ENCODE measurements at regions not wholly inside any gene's neighbourhood (a gene's known extent, or its start where the extent isn't known, plus 50 kb on each side); places are given as distances from the start of the nearest gene placed in this dataset.

- Histone ChIP-seq H3K27ac (no peak overlapping the region), H3K27me3 (no peaks in the 10 kb centered on the region), H3K9me3 (no peaks in the 10 kb centered on the region), H3K36me3 (no peaks in the 10 kb centered on the region), H3K4me1 (no peaks in the 10 kb centered on the region), H3K4me3 (no peak overlapping the region)
- no peak for DNase-seq (ENCODE audit: extremely low spot score in 2 of 2)
- intact Hi-C loops (cut with DNase I), result no loop called here
- no peak for TF ChIP-seq POLR2A (IDR thresholded peaks at IDR 0.05)
- no peak for TF ChIP-seq CTCF (IDR thresholded peaks at IDR 0.05)
- no peak for TF ChIP-seq POLR2AphosphoS5 (IDR thresholded peaks at IDR 0.05; ENCODE audit: insufficient read depth in 1 of 2, low read depth in 1 of 2)
These were observed 180.5 kb downstream of the IRS2 start for GRCh38 chr13:109605846-109606245.

- TF ChIP-seq POLR2A (IDR thresholded peaks at IDR 0.05) (no peak), CTCF (IDR thresholded peaks at IDR 0.05) (no peak), POLR2AphosphoS5 (IDR thresholded peaks at IDR 0.05; ENCODE audit: insufficient read depth in 1 of 2, low read depth in 1 of 2) (no peak)
- Histone ChIP-seq H3K4me1 (no peaks in the 10 kb centered on the region), H3K27me3 (no peaks in the 10 kb centered on the region), H3K9me3 (no peaks in the 10 kb centered on the region), H3K4me3 (no peak overlapping the region), H3K36me3 (no peaks in the 10 kb centered on the region), H3K27ac (no peak overlapping the region)
- DNase-seq (ENCODE audit: extremely low spot score in 2 of 2), result no peak
- intact Hi-C loops (cut with DNase I), result no loop called here
These were observed 181.5 kb downstream of the IRS2 start for GRCh38 chr13:109604894-109605293.

- Histone ChIP-seq H3K4me1 (no peaks in the 10 kb centered on the region), H3K27me3 (no peaks in the 10 kb centered on the region), H3K9me3 (no peaks in the 10 kb centered on the region), H3K36me3 (no peaks in the 10 kb centered on the region), H3K4me3 (no peak overlapping the region), H3K27ac (no peak overlapping the region)
- no peak for DNase-seq (ENCODE audit: extremely low spot score in 2 of 2)
- no peak for TF ChIP-seq CTCF (IDR thresholded peaks at IDR 0.05)
- no peak for TF ChIP-seq POLR2A (IDR thresholded peaks at IDR 0.05)
- no peak for TF ChIP-seq POLR2AphosphoS5 (IDR thresholded peaks at IDR 0.05; ENCODE audit: insufficient read depth in 1 of 2, low read depth in 1 of 2)
- intact Hi-C loops (cut with DNase I), result no loop called here
These were observed 184.0 kb downstream of the IRS2 start for GRCh38 chr13:109602356-109602755.

GRCh38 chr13:109599901-109600657 lies 186.3 kb downstream of the IRS2 start:
- H3K9me3 ChIP-seq, result no peaks in the 10 kb centered on the region
- TF ChIP-seq POLR2AphosphoS5 (IDR thresholded peaks at IDR 0.05; ENCODE audit: insufficient read depth in 1 of 2, low read depth in 1 of 2) (no peak), CTCF (IDR thresholded peaks at IDR 0.05) (no peak), POLR2A (IDR thresholded peaks at IDR 0.05) (no peak)
- no peaks in the 10 kb centered on the region for H3K36me3 ChIP-seq
- intact Hi-C loops (cut with DNase I), result no loop called here
- no peaks in the 10 kb centered on the region for H3K4me1 ChIP-seq
- H3K27me3 ChIP-seq, result no peaks in the 10 kb centered on the region
- DNase-seq (ENCODE audit: extremely low spot score in 2 of 2), result no peak
- no peak overlapping the region for H3K27ac ChIP-seq
- H3K4me3 ChIP-seq, result no peak overlapping the region

- intact Hi-C loops (cut with DNase I), result no loop called here
- no peak for DNase-seq (ENCODE audit: extremely low spot score in 2 of 2)
- no peak overlapping the region for H3K4me3 ChIP-seq
- no peaks in the 10 kb centered on the region for H3K36me3 ChIP-seq
- H3K4me1 ChIP-seq, result no peaks in the 10 kb centered on the region
- no peaks in the 10 kb centered on the region for H3K27me3 ChIP-seq
- TF ChIP-seq POLR2AphosphoS5 (IDR thresholded peaks at IDR 0.05; ENCODE audit: insufficient read depth in 1 of 2, low read depth in 1 of 2), result no peak
- no peak for TF ChIP-seq CTCF (IDR thresholded peaks at IDR 0.05)
- no peak for TF ChIP-seq POLR2A (IDR thresholded peaks at IDR 0.05)
- H3K27ac ChIP-seq, result no peak overlapping the region
- H3K9me3 ChIP-seq, result no peaks in the 10 kb centered on the region
These were observed 190.9 kb downstream of the IRS2 start for GRCh38 chr13:109595471-109595870.

All from vagina (tissue), 2 donors.